Mesenchymal stem cell (in vitro differentiated cells and primary cell): ENCODE measurements at regions not wholly inside any gene's neighbourhood (a gene's known extent, or its start where the extent isn't known, plus 50 kb on each side); places are given as distances from the start of the nearest gene placed in this dataset.

ENCODE experiments used
- DNase-seq: peaks from one replicate; pipeline ENCODE4 v3.0.0-alpha.2; 2013
- H2AFZ ChIP-seq: one replicate; pipeline ENCODE4 v1.6.1; 2013; ENCODE audit warnings: low read depth, mild to moderate bottlenecking, control low read depth, inconsistent platforms, low read length, moderate library complexity
- H2AK5ac ChIP-seq: 2 replicates; pipeline ENCODE4 v1.6.1; 2013; ENCODE audit warnings: low read length, moderate library complexity, mild to moderate bottlenecking, inconsistent platforms; ENCODE audit not compliant: severe bottlenecking
- H2BK120ac ChIP-seq: one replicate; pipeline ENCODE4 v1.6.1; 2013; ENCODE audit warnings: low read depth, mild to moderate bottlenecking, inconsistent platforms, low read length, moderate library complexity
- H2BK12ac ChIP-seq, 2 experiments: one replicate each; pipeline ENCODE4 v1.6.1; 2013; ENCODE audit warnings: inconsistent platforms in 2 of 2, low read length in 2 of 2, mild to moderate bottlenecking in 2 of 2, moderate library complexity in 2 of 2, control low read depth in 1 of 2
- H2BK15ac ChIP-seq: one replicate; pipeline ENCODE4 v1.6.1; 2013; ENCODE audit warnings: mild to moderate bottlenecking, low read depth, inconsistent platforms; ENCODE audit not compliant: poor library complexity, severe bottlenecking
- H2BK5ac ChIP-seq: 2 replicates; pipeline ENCODE4 v1.6.1; 2013; ENCODE audit warnings: low read depth, mild to moderate bottlenecking, low read length, control low read depth, inconsistent platforms; ENCODE audit not compliant: poor library complexity, severe bottlenecking
- H3K14ac ChIP-seq, 2 experiments: one replicate each; pipeline ENCODE4 v1.6.1; 2013; ENCODE audit warnings: inconsistent platforms in 2 of 2, low read length in 2 of 2, control low read depth in 1 of 2, mild to moderate bottlenecking in 1 of 2, moderate library complexity in 1 of 2
- H3K18ac ChIP-seq, 2 experiments: one replicate each; pipeline ENCODE4 v1.6.1; 2013; ENCODE audit warnings: inconsistent platforms in 2 of 2, low read length in 2 of 2, control low read depth in 1 of 2, low read depth in 1 of 2, mild to moderate bottlenecking in 1 of 2
- H3K23ac ChIP-seq, 2 experiments: one replicate each; pipeline ENCODE4 v1.6.1; 2013; ENCODE audit warnings: inconsistent platforms in 2 of 2, low read length in 2 of 2, mild to moderate bottlenecking in 2 of 2, moderate library complexity in 2 of 2, control low read depth in 1 of 2
- H3K27ac ChIP-seq: 2 replicates; pipeline ENCODE4 v1.5.1; 2013; ENCODE audit warnings: mild to moderate bottlenecking, moderate library complexity, low read length, control low read depth, inconsistent platforms; ENCODE audit not compliant: poor library complexity, severe bottlenecking
- H3K27me3 ChIP-seq, 2 experiments: 2 replicates each; pipeline versions ENCODE4 v1.6.1 to v1.7.0; 2013; ENCODE audit warnings: low read length in 2 of 2, mild to moderate bottlenecking in 2 of 2, moderate library complexity in 2 of 2, control low read depth in 1 of 2, inconsistent platforms in 1 of 2; ENCODE audit not compliant: control insufficient read depth in 1 of 2, insufficient read depth in 1 of 2
- H3K36me3 ChIP-seq, 2 experiments: 2 replicates each; pipeline versions ENCODE4 v1.6.1 to v1.7.0; 2013; ENCODE audit warnings: low read length in 2 of 2, control low read depth in 1 of 2, inconsistent platforms in 1 of 2, low read depth in 1 of 2, mild to moderate bottlenecking in 1 of 2; ENCODE audit not compliant: insufficient read depth in 2 of 2, control insufficient read depth in 1 of 2
- H3K4ac ChIP-seq, 2 experiments: one replicate each; pipeline ENCODE4 v1.6.1; 2013; ENCODE audit warnings: inconsistent platforms in 2 of 2, low read length in 2 of 2, mild to moderate bottlenecking in 2 of 2, moderate library complexity in 2 of 2, control low read depth in 1 of 2, low read depth in 1 of 2
- H3K4me1 ChIP-seq: 2 replicates; pipeline ENCODE4 v1.6.1; 2013; ENCODE audit warnings: low read depth, low read length, control low read depth; ENCODE audit not compliant: control insufficient read depth, insufficient read depth
- H3K4me2 ChIP-seq: 2 replicates; pipeline ENCODE4 v1.6.1; 2013; ENCODE audit warnings: low read length, mild to moderate bottlenecking, inconsistent platforms; ENCODE audit not compliant: poor library complexity, severe bottlenecking
- H3K4me3 ChIP-seq, 2 experiments: 2 replicates each; pipeline versions ENCODE4 v1.5.1 to v1.7.0; 2013; ENCODE audit warnings: low read length in 2 of 2, mild to moderate bottlenecking in 2 of 2, control low read depth in 1 of 2, low read depth in 1 of 2; ENCODE audit not compliant: insufficient read depth in 1 of 2
- H3K79me1 ChIP-seq: replicated peaks from 2 replicates; pipeline ENCODE4 v1.6.1; 2013; ENCODE audit warnings: mild to moderate bottlenecking, control low read depth, low read length, inconsistent platforms; ENCODE audit not compliant: poor library complexity, severe bottlenecking
- H3K9ac ChIP-seq: 2 replicates; pipeline ENCODE4 v1.7.0; 2013; ENCODE audit warnings: mild to moderate bottlenecking, low read length, moderate library complexity
- H3K9me3 ChIP-seq: 2 replicates; pipeline ENCODE4 v1.7.0; 2013; ENCODE audit warnings: mild to moderate bottlenecking, low read length; ENCODE audit not compliant: control insufficient read depth
- H4K8ac ChIP-seq: one replicate; pipeline ENCODE4 v1.6.1; 2013; ENCODE audit warnings: inconsistent platforms, mild to moderate bottlenecking, low read length, moderate library complexity
- H4K91ac ChIP-seq: one replicate; pipeline ENCODE4 v1.6.1; 2013; ENCODE audit warnings: mild to moderate bottlenecking, low read length, inconsistent platforms
- WGBS: methylation state at CpG from one replicate; pipeline ENCODE4 v1.1.7; 2013; ENCODE audit warnings: mixed read lengths; 5-methylcytosine and 5-hydroxymethylcytosine counted together

GRCh38 chr10:61350068-61350467 is 103.1 kb downstream of the TMEM26 start:
- H3K4me1 ChIP-seq: no peaks in the 10 kb centered on the region
- no peak overlapping the region for H2AK5ac ChIP-seq
- no peaks in the 10 kb centered on the region for H3K27me3 ChIP-seq
- H4K91ac ChIP-seq: no peak overlapping the region
- H3K18ac ChIP-seq: no peak overlapping the region
- no peak overlapping the region for H2BK5ac ChIP-seq
- no peaks in the 10 kb centered on the region for H3K9me3 ChIP-seq
- no peaks in the 10 kb centered on the region for H3K36me3 ChIP-seq
- no peak overlapping the region for H2BK12ac ChIP-seq
- no peak overlapping the region for H2BK15ac ChIP-seq
- no peak overlapping the region for H3K4me2 ChIP-seq
- DNase-seq: no peak
- H3K79me1 ChIP-seq: no peaks in the 10 kb centered on the region
- H3K27ac ChIP-seq: no peak overlapping the region
- H4K8ac ChIP-seq: no peak overlapping the region
- H2BK120ac ChIP-seq: no peak overlapping the region
- no peak overlapping the region for H3K9ac ChIP-seq
- H3K4me3 ChIP-seq: no peak overlapping the region
- H2AFZ ChIP-seq: no peak overlapping the region
- no CpG with 5 or more reads among the region's 1 CpG for WGBS
- H3K14ac ChIP-seq: no peak overlapping the region
- H3K23ac ChIP-seq: no peak overlapping the region
- no peak overlapping the region for H3K4ac ChIP-seq

GRCh38 chr10:61346796-61347413 is 106.3 kb downstream of the TMEM26 start:
- Histone ChIP-seq H2AFZ (no peak overlapping the region), H3K36me3 (no peaks in the 10 kb centered on the region), H3K9ac (no peak overlapping the region), H3K4me3 (no peak overlapping the region), H3K79me1 (no peaks in the 10 kb centered on the region), H3K18ac (no peak overlapping the region), H2AK5ac (no peak overlapping the region), H3K23ac (no peak overlapping the region), H4K91ac (no peak overlapping the region), H3K9me3 (no peaks in the 10 kb centered on the region), H3K4me2 (no peak overlapping the region), H2BK12ac (no peak overlapping the region), H3K27me3 (peaks cover 0 to 5% of the 10 kb centered on the region in 2 experiments), H3K4me1 (no peaks in the 10 kb centered on the region), H3K4ac (no peak overlapping the region), H2BK15ac (no peak overlapping the region), H4K8ac (no peak overlapping the region), H3K14ac (no peak overlapping the region), H2BK5ac (no peak overlapping the region), H2BK120ac (no peak overlapping the region), H3K27ac (no peak overlapping the region)
- DNase-seq: no peak
- WGBS: 88% methylated on average over 2 of the region's 3 CpGs

- H3K9ac ChIP-seq: no peak overlapping the region
- no peak overlapping the region for H3K27ac ChIP-seq
- no peak overlapping the region for H2BK120ac ChIP-seq
- no peak overlapping the region for H3K14ac ChIP-seq
- H2BK15ac ChIP-seq: no peak overlapping the region
- H3K4ac ChIP-seq: no peak overlapping the region
- H3K18ac ChIP-seq: no peak overlapping the region
- H2BK5ac ChIP-seq: no peak overlapping the region
- H2AFZ ChIP-seq: no peak overlapping the region
- H3K79me1 ChIP-seq: no peaks in the 10 kb centered on the region
- H3K9me3 ChIP-seq: no peaks in the 10 kb centered on the region
- no peak overlapping the region for H3K4me2 ChIP-seq
- 96% methylated on average over 3 of the region's 3 CpGs for WGBS
- no peak overlapping the region for H4K91ac ChIP-seq
- H4K8ac ChIP-seq: no peak overlapping the region
- H3K4me3 ChIP-seq: no peak overlapping the region
- H3K4me1 ChIP-seq: no peaks in the 10 kb centered on the region
- H3K23ac ChIP-seq: no peak overlapping the region
- no peak overlapping the region for H2AK5ac ChIP-seq
- H2BK12ac ChIP-seq: no peak overlapping the region
- peaks cover 0 to 5% of the 10 kb centered on the region in 2 experiments for H3K27me3 ChIP-seq
- H3K36me3 ChIP-seq: no peaks in the 10 kb centered on the region
- no peak for DNase-seq
Measured at GRCh38 chr10:61343796-61344195, 109.4 kb downstream of the TMEM26 start.

- H3K9ac ChIP-seq: no peak overlapping the region
- DNase-seq: no peak
- H2BK12ac ChIP-seq: no peak overlapping the region
- H3K27me3 ChIP-seq: peaks cover 0 to 5% of the 10 kb centered on the region in 2 experiments
- no peak overlapping the region for H3K14ac ChIP-seq
- no peak overlapping the region for H2BK15ac ChIP-seq
- H2BK120ac ChIP-seq: no peak overlapping the region
- no peaks in the 10 kb centered on the region for H3K4me1 ChIP-seq
- no peak overlapping the region for H4K91ac ChIP-seq
- WGBS: 100% methylated on average over 3 of the region's 5 CpGs
- H2BK5ac ChIP-seq: no peak overlapping the region
- no peak overlapping the region for H3K4me2 ChIP-seq
- no peak overlapping the region for H4K8ac ChIP-seq
- H3K27ac ChIP-seq: no peak overlapping the region
- no peak overlapping the region for H3K4ac ChIP-seq
- no peak overlapping the region for H2AFZ ChIP-seq
- no peak overlapping the region for H2AK5ac ChIP-seq
- H3K4me3 ChIP-seq: no peak overlapping the region
- H3K9me3 ChIP-seq: no peaks in the 10 kb centered on the region
- H3K18ac ChIP-seq: no peak overlapping the region
- H3K79me1 ChIP-seq: no peaks in the 10 kb centered on the region
- H3K23ac ChIP-seq: no peak overlapping the region
- no peaks in the 10 kb centered on the region for H3K36me3 ChIP-seq
Measured at GRCh38 chr10:61342858-61343572, 110.2 kb downstream of the TMEM26 start.
